ENCODE measurements at regions not wholly inside any gene's neighbourhood (a gene's known extent, or its start where the extent isn't known, plus 50 kb on each side); places are given as distances from the start of the nearest gene placed in this dataset.

DNA sequence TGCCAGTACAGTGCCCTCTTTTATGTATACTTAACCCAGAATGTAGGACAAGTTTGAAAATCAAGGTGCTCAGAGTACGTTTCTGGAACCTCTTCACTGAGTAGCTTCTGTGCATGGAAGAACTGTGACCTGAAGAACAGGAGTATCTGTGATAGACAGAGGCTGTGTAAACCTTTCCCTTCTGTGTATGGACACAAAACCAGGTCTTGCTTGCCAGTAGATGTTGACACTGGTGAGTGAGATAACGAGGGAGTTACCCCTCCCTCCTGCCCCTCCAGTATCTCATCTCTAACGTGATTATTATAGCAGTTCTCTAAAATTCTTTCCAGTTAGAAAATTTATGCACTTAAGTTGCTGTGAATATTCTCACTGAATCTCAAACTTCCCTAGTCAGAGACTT lies 170.8 kb downstream of the RPL10L start:
- POLR2A ChIA-PET: no interaction called here
- Histone ChIP-seq H3K4me3 (no peak overlapping the region), H4K20me1 (replicated peaks; ENCODE audit: control insufficient read depth, insufficient read depth, low read length) (no peaks in the 10 kb centered on the region), H3K79me2 (ENCODE audit: control insufficient read depth, insufficient read depth, low read length) (no peaks in the 10 kb centered on the region), H3K9me1 (ENCODE audit: control insufficient read depth, insufficient read depth, low read length) (no peaks in the 10 kb centered on the region), H3K9ac (ENCODE audit: insufficient read depth in 1 of 2, low read depth in 2 of 2, low read length in 2 of 2) (no peak overlapping the region), H3K4me1 (replicated peaks in 1 of 2; ENCODE audit: control insufficient read depth in 2 of 2, insufficient read depth in 2 of 2, low read length in 2 of 2) (no peaks in the 10 kb centered on the region), H3K27ac (ENCODE audit: extremely low read depth, low read depth, low read length) (no peak overlapping the region), H3K36me3 (ENCODE audit: control insufficient read depth, insufficient read depth, low read length) (no peaks in the 10 kb centered on the region), H3K27me3 (ENCODE audit: control insufficient read depth in 2 of 2, insufficient read depth in 2 of 2, low read length in 2 of 2) (no peaks in the 10 kb centered on the region), H3K4me2 (ENCODE audit: insufficient read depth, low read length) (no peak overlapping the region), H3K9me3 (replicated peaks; ENCODE audit: control insufficient read depth, insufficient read depth, low read depth, low read length) (no peaks in the 10 kb centered on the region), H2AFZ (ENCODE audit: low read depth, low read length) (no peak overlapping the region)
- DNase-seq (ENCODE audit: extremely low read depth in 1 of 4, low spot score in 3 of 4) (no peak), ATAC-seq (no peak), FAIRE-seq (no peak)
- BruUV-seq (replicated peaks): no TSS peak
- TF ChIP-seq PBX2 (CRISPR knock-in tag; IDR thresholded peaks at IDR 0.05; ENCODE audit: low read depth): no peak
- TF ChIP-seq PBX2 (tag; conservative IDR thresholded peaks at IDR 0.05; ENCODE audit: low read depth): no peak
- TF ChIP-seq POLR2AphosphoS5 (IDR thresholded peaks at IDR 0.05; ENCODE audit: control insufficient read depth, insufficient read depth, low read depth, low read length): no peak
- no peak for TF ChIP-seq CBX2 (IDR thresholded peaks at IDR 0.05; ENCODE audit: insufficient read depth, low read length, poor library complexity, severe bottlenecking)
- TF ChIP-seq MXI1 (IDR thresholded peaks at IDR 0.05; ENCODE audit: low read depth, low read length): no peak
- TF ChIP-seq ZNF212 (CRISPR knock-in tag; IDR thresholded peaks at IDR 0.05): no peak
- TF ChIP-seq BDP1 (IDR thresholded peaks at IDR 0.05; ENCODE audit: insufficient read depth, insufficient read length): no peak
- TF ChIP-seq, protein P1, sequence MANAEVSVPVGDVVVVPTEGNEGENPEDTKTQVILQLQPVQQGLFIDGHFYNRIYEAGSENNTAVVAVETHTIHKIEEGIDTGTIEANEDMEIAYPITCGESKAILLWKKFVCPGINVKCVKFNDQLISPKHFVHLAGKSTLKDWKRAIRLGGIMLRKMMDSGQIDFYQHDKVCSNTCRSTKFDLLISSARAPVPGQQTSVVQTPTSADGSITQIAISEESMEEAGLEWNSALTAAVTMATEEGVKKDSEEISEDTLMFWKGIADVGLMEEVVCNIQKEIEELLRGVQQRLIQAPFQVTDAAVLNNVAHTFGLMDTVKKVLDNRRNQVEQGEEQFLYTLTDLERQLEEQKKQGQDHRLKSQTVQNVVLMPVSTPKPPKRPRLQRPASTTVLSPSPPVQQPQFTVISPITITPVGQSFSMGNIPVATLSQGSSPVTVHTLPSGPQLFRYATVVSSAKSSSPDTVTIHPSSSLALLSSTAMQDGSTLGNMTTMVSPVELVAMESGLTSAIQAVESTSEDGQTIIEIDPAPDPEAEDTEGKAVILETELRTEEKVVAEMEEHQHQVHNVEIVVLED (CRISPR knock-in tag; IDR thresholded peaks at IDR 0.05): no peak
- no peak for TF ChIP-seq RBM34 (IDR thresholded peaks at IDR 0.05; ENCODE audit: borderline replicate concordance, insufficient read depth, low read length)
- TF ChIP-seq HOXB6 (CRISPR knock-in tag; IDR thresholded peaks at IDR 0.05; ENCODE audit: borderline replicate concordance): no peak
- TF ChIP-seq MTF1 (CRISPR knock-in tag; IDR thresholded peaks at IDR 0.05; ENCODE audit: borderline replicate concordance): no peak
- intact Hi-C loops (cut with micrococcal nuclease) (no loop called here), in situ Hi-C loops (cut with MboI) (no loop called here)
- CTCF ChIA-PET (ENCODE audit: low intra/inter-chr PET ratio): no interaction called here
- WGBS (ENCODE audit: insufficient coverage, low coverage, missing lambda C conversion rate): 0% methylated on average over 2 of the region's 3 CpGs

Data from K562 (cell line).